ENCODE measurements at regions not wholly inside any gene's neighbourhood (a gene's known extent, or its start where the extent isn't known, plus 50 kb on each side); places are given as distances from the start of the nearest gene placed in this dataset.
"Not testable (repeated sequence)": the region's sequence is repeated elsewhere in the genome, so short reads cannot be mapped to it uniquely, and the experiment has no call there.

GRCh38 chr15:58361273-58361759, 70.5 kb upstream of the LIPC start:
- DNase-seq, result peak; percentile 46

GRCh38 chr15:58362262-58362922, 69.4 kb upstream of the LIPC start:
- DNase-seq, result no peak

- DNase-seq, result not testable (repeated sequence)
These were observed 68.7 kb upstream of the LIPC start for GRCh38 chr15:58363118-58363517.

DNA sequence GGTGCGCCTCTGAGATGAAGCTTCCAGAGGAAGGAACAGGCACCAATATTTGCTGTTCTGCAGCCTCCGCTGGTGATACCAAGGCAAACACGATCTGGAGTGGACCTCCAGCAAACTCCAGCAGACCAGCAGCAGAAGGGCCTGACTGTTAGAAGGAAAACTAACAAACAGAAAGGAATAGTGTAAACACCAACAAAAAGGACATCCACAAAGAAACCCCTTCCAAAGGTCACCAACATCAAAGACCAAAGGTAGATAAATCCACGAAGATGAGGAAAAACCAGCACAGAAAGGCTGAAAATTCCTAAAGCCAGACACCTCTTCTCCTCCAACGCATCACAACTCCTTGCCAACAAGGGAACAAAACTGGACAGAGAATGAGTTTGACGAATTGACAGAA, 68.1 kb upstream of the LIPC start:
- not testable (repeated sequence) for DNase-seq

GRCh38 chr15:58365098-58365497, 66.7 kb upstream of the LIPC start:
- DNase-seq, result not testable (repeated sequence)

GRCh38 chr15:58369261-58369701, 62.5 kb upstream of the LIPC start:
- DNase-seq, result no peak

GRCh38 chr15:58369956-58370355, 61.8 kb upstream of the LIPC start:
- no peak for DNase-seq

GRCh38 chr15:58374147-58374546, 57.6 kb upstream of the LIPC start:
- DNase-seq, result no peak

- DNase-seq, result no peak
These were observed 54.6 kb upstream of the LIPC start for GRCh38 chr15:58377193-58377592.

GRCh38 chr15:58378241-58379085, 53.3 kb upstream of the LIPC start:
- no peak for DNase-seq

DNA sequence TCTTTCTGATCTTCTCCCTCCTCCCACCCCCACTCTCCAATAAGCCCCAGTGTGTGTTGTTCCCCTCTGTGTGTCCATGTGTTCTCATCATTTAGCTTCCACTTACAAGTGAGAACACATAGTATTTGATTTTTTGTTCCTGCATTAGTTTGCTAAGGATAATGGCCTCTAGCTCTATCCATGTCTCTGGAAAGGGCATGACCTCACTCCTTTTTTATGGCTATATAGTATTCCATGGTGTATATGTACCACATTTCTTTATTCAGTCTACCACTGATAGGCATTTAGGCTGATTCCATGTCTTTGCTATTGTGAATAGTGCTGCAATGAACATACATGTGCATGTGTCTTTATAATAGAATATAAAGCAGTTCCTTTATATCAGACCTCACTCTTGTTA, 52.3 kb upstream of the LIPC start:
- not testable (repeated sequence) for DNase-seq

- DNase-seq, result no peak
These were observed 51.4 kb upstream of the LIPC start for GRCh38 chr15:58380280-58380945.

- DNase-seq, result no peak
These were observed 50.1 kb upstream of the LIPC start for GRCh38 chr15:58381697-58382096.

Measured in tongue (tissue), 1 donor.